MM.1S (cell line): ENCODE measurements at regions not wholly inside any gene's neighbourhood (a gene's known extent, or its start where the extent isn't known, plus 50 kb on each side); places are given as distances from the start of the nearest gene placed in this dataset.

ENCODE experiments used
- EZH2 ChIP-seq: fragments of 300-600 bp; sonication (generic); optimal IDR thresholded peaks from 2 replicates; pipeline ENCODE3; 2017; ENCODE audit warnings: low read depth, mild to moderate bottlenecking, antibody characterized with exemption, low read length, mixed read lengths
- EZH2phosphoT487 ChIP-seq: fragments of 300-600 bp; sonication (generic); IDR thresholded peaks from 2 replicates; pipeline ENCODE4 v1.6.1; 2018; ENCODE audit warnings: antibody characterized with exemption, low read length
- TF ChIP-seq, protein P1 (sequence below): fragments of 300-600 bp; sonication (generic); IDR thresholded peaks from 2 replicates; pipeline ENCODE4 v1.5.1; 2016; ENCODE audit warnings: antibody characterized with exemption, low read length, mixed read lengths

- TF ChIP-seq, protein P1, sequence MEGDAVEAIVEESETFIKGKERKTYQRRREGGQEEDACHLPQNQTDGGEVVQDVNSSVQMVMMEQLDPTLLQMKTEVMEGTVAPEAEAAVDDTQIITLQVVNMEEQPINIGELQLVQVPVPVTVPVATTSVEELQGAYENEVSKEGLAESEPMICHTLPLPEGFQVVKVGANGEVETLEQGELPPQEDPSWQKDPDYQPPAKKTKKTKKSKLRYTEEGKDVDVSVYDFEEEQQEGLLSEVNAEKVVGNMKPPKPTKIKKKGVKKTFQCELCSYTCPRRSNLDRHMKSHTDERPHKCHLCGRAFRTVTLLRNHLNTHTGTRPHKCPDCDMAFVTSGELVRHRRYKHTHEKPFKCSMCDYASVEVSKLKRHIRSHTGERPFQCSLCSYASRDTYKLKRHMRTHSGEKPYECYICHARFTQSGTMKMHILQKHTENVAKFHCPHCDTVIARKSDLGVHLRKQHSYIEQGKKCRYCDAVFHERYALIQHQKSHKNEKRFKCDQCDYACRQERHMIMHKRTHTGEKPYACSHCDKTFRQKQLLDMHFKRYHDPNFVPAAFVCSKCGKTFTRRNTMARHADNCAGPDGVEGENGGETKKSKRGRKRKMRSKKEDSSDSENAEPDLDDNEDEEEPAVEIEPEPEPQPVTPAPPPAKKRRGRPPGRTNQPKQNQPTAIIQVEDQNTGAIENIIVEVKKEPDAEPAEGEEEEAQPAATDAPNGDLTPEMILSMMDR = no peak
- TF ChIP-seq EZH2 = no peak
- TF ChIP-seq EZH2phosphoT487 = no peak
These were observed 81.6 kb downstream of the MRPL14 start for GRCh38 chr6:44045672-44046015.
